HEK293 (cell line): ENCODE measurements at regions not wholly inside any gene's neighbourhood (a gene's known extent, or its start where the extent isn't known, plus 50 kb on each side); places are given as distances from the start of the nearest gene placed in this dataset.

Experiments used
- CTCF ChIA-PET: fragments of 350-600 bp; formaldehyde crosslinking; extraction: SDS; loops from one replicate; lab custom pipeline; 2021; ENCODE audit warnings: antibody characterized with exemption; lab: Yijun Ruan, JAX
- POLR2A ChIA-PET: fragments of 300-600 bp; formaldehyde crosslinking; extraction: SDS; loops from one replicate; lab custom pipeline; 2020; ENCODE audit warnings: antibody characterized with exemption, inconsistent platforms; lab: Yijun Ruan, JAX
- H3K27ac ChIP-seq: fragments of 200-500 bp; sonication (Bioruptor generic); 2 replicates; pipeline ENCODE4 v1.5.1; 2014; ENCODE audit warnings: low read depth, low read length, control low read depth, inconsistent platforms; ENCODE audit errors: extremely low read depth
- H3K36me3 ChIP-seq, 2 experiments: fragments of 200-500 bp in 1 of 2; sonication (Bioruptor generic) in 1 of 2; 1 replicate in 1 of 2; 2 replicates in 1 of 2; pipeline ENCODE4 v1.5.1; 2014 to 2017; ENCODE audit warnings: inconsistent platforms in 2 of 2, low read length in 2 of 2; ENCODE audit not compliant: control insufficient read depth in 2 of 2, insufficient read depth in 1 of 2
- H3K4me1 ChIP-seq: fragments of 200-500 bp; sonication (Bioruptor generic); 2 replicates; pipeline ENCODE4 v1.5.1; 2014; ENCODE audit warnings: mild to moderate bottlenecking, low read length, inconsistent platforms; ENCODE audit not compliant: control insufficient read depth, insufficient read depth
- H3K4me3 ChIP-seq: 2 replicates; pipeline ENCODE4 v1.5.1; 2011; ENCODE audit warnings: low read depth, mild to moderate bottlenecking, control low read depth, low read length, moderate library complexity
- H3K9me3 ChIP-seq: fragments of 200-500 bp; sonication (Bioruptor generic); 2 replicates; pipeline ENCODE4 v1.5.1; 2014; ENCODE audit warnings: low read depth, low read length, inconsistent platforms; ENCODE audit not compliant: control insufficient read depth, insufficient read depth
- GFI1B ChIP-seq: fragments of 450-650 bp; formaldehyde crosslinking; IDR thresholded peaks from 2 replicates; pipeline ENCODE4 v1.5.1; 2016; ENCODE audit warnings: missing biosample characterization, missing genetic modification characterization
- KLF10 ChIP-seq: fragments of 450-650 bp; IDR thresholded peaks from 2 replicates; pipeline ENCODE4 v1.5.1; 2018; ENCODE audit warnings: missing biosample characterization, mild to moderate bottlenecking, missing genetic modification characterization
- KLF17 ChIP-seq: fragments of 450-650 bp; formaldehyde crosslinking; IDR thresholded peaks from 2 replicates; pipeline ENCODE4 v1.5.1; 2016; ENCODE audit warnings: missing biosample characterization, missing genetic modification characterization
- KLF9 ChIP-seq: fragments of 450-650 bp; formaldehyde crosslinking; IDR thresholded peaks from 2 replicates; pipeline ENCODE4 v1.5.1; 2016; ENCODE audit warnings: missing biosample characterization, missing genetic modification characterization, low read depth
- OVOL3 ChIP-seq: fragments of 450-650 bp; formaldehyde crosslinking; IDR thresholded peaks from 2 replicates; pipeline ENCODE4 v1.5.1; 2016; ENCODE audit warnings: missing biosample characterization, missing genetic modification characterization
- PATZ1 ChIP-seq: fragments of 450-650 bp; formaldehyde crosslinking; IDR thresholded peaks from 2 replicates; pipeline ENCODE4 v1.5.1; 2016; ENCODE audit warnings: missing biosample characterization, missing genetic modification characterization
- REPIN1 ChIP-seq: fragments of 450-650 bp; formaldehyde crosslinking; IDR thresholded peaks from 2 replicates; pipeline ENCODE4 v1.5.1; 2017; ENCODE audit warnings: missing biosample characterization, missing genetic modification characterization, low read depth
- SCRT2 ChIP-seq: fragments of 450-650 bp; formaldehyde crosslinking; IDR thresholded peaks from 2 replicates; pipeline ENCODE4 v1.5.1; 2016; ENCODE audit warnings: missing biosample characterization, missing genetic modification characterization
- SP3 ChIP-seq: fragments of 450-650 bp; formaldehyde crosslinking; IDR thresholded peaks from 2 replicates; pipeline ENCODE4 v1.5.1; 2016; ENCODE audit warnings: missing biosample characterization, missing genetic modification characterization
- ZBTB17 ChIP-seq: fragments of 450-650 bp; formaldehyde crosslinking; IDR thresholded peaks from 2 replicates; pipeline ENCODE4 v1.5.1; 2016; ENCODE audit warnings: missing biosample characterization, missing genetic modification characterization
- ZNF114 ChIP-seq: fragments of 450-650 bp; formaldehyde crosslinking; IDR thresholded peaks from 2 replicates; pipeline ENCODE4 v1.5.0; 2017; ENCODE audit warnings: missing biosample characterization, missing genetic modification characterization
- ZNF121 ChIP-seq: fragments of 450-650 bp; formaldehyde crosslinking; IDR thresholded peaks from 2 replicates; pipeline ENCODE4 v1.5.1; 2016; ENCODE audit warnings: missing biosample characterization, missing genetic modification characterization
- ZNF433 ChIP-seq: fragments of 450-650 bp; formaldehyde crosslinking; IDR thresholded peaks from 2 replicates; pipeline ENCODE4 v1.5.1; 2016; ENCODE audit warnings: missing biosample characterization, missing genetic modification characterization, low read depth
- ZNF548 ChIP-seq: fragments of 450-650 bp; formaldehyde crosslinking; IDR thresholded peaks from 2 replicates; pipeline ENCODE4 v1.5.1; 2016; ENCODE audit warnings: missing biosample characterization, missing genetic modification characterization
- ZNF549 ChIP-seq: fragments of 450-650 bp; IDR thresholded peaks from 2 replicates; pipeline ENCODE4 v1.5.1; 2018; ENCODE audit warnings: missing biosample characterization, missing genetic modification characterization, mild to moderate bottlenecking, inconsistent platforms, moderate library complexity
- ZNF555 ChIP-seq: fragments of 450-650 bp; formaldehyde crosslinking; conservative IDR thresholded peaks from 2 replicates; pipeline ENCODE4 v1.5.1; 2017; ENCODE audit warnings: missing biosample characterization, mild to moderate bottlenecking, missing genetic modification characterization, inconsistent platforms
- ZNF558 ChIP-seq: fragments of 450-650 bp; formaldehyde crosslinking; IDR thresholded peaks from 2 replicates; pipeline ENCODE4 v1.5.1; 2016; ENCODE audit warnings: missing biosample characterization, missing genetic modification characterization
- ZNF610 ChIP-seq: fragments of 450-650 bp; formaldehyde crosslinking; IDR thresholded peaks from 2 replicates; pipeline ENCODE4 v1.5.1; 2016; ENCODE audit warnings: missing biosample characterization, missing genetic modification characterization, borderline replicate concordance
- ZNF654 ChIP-seq: fragments of 450-650 bp; formaldehyde crosslinking; IDR thresholded peaks from 2 replicates; pipeline ENCODE4 v1.5.1; 2016; ENCODE audit warnings: low read depth, missing biosample characterization, missing genetic modification characterization
- ZNF670 ChIP-seq: fragments of 450-650 bp; formaldehyde crosslinking; IDR thresholded peaks from 2 replicates; pipeline ENCODE4 v1.5.1; 2016; ENCODE audit warnings: missing biosample characterization, missing genetic modification characterization, low read depth
- ZNF76 ChIP-seq: fragments of 450-650 bp; formaldehyde crosslinking; IDR thresholded peaks from 2 replicates; pipeline ENCODE4; 2016; ENCODE audit warnings: low read depth, missing biosample characterization, missing genetic modification characterization, borderline replicate concordance
- ZNF843 ChIP-seq: fragments of 450-650 bp; formaldehyde crosslinking; IDR thresholded peaks from 2 replicates; pipeline ENCODE4 v1.5.1; 2016; ENCODE audit warnings: missing biosample characterization, missing genetic modification characterization
- ZSCAN23 ChIP-seq: fragments of 450-650 bp; formaldehyde crosslinking; IDR thresholded peaks from 2 replicates; pipeline ENCODE4 v1.5.1; 2016; ENCODE audit warnings: missing biosample characterization, missing genetic modification characterization
- TF ChIP-seq, protein P1 (sequence below): fragments of 450-650 bp; IDR thresholded peaks from 2 replicates; pipeline ENCODE4 v1.5.1; 2018; ENCODE audit warnings: missing biosample characterization, mild to moderate bottlenecking, missing genetic modification characterization
- TF ChIP-seq, protein P2 (sequence below): fragments of 450-650 bp; formaldehyde crosslinking; IDR thresholded peaks from 2 replicates; pipeline ENCODE4 v1.5.1; 2016; ENCODE audit warnings: missing biosample characterization, missing genetic modification characterization
- TF ChIP-seq, protein P3 (sequence below): fragments of 450-650 bp; formaldehyde crosslinking; IDR thresholded peaks from 2 replicates; pipeline ENCODE4 v1.5.1; 2016; ENCODE audit warnings: missing biosample characterization, missing genetic modification characterization

- Histone ChIP-seq H3K36me3 (no peaks in the 10 kb centered on the region), H3K27ac (no peak overlapping the region), H3K9me3 (no peaks in the 10 kb centered on the region), H3K4me1 (no peaks in the 10 kb centered on the region), H3K4me3 (no peak overlapping the region)
- POLR2A ChIA-PET: no interaction called here
- no peak for TF ChIP-seq ZSCAN23 (tag by site-specific recombination)
- TF ChIP-seq ZNF76 (tag by site-specific recombination): no peak
- no peak for TF ChIP-seq ZNF548 (tag by site-specific recombination)
- TF ChIP-seq KLF10: no peak
- no peak for TF ChIP-seq SP3
- no peak for TF ChIP-seq ZNF558
- TF ChIP-seq, protein P1, sequence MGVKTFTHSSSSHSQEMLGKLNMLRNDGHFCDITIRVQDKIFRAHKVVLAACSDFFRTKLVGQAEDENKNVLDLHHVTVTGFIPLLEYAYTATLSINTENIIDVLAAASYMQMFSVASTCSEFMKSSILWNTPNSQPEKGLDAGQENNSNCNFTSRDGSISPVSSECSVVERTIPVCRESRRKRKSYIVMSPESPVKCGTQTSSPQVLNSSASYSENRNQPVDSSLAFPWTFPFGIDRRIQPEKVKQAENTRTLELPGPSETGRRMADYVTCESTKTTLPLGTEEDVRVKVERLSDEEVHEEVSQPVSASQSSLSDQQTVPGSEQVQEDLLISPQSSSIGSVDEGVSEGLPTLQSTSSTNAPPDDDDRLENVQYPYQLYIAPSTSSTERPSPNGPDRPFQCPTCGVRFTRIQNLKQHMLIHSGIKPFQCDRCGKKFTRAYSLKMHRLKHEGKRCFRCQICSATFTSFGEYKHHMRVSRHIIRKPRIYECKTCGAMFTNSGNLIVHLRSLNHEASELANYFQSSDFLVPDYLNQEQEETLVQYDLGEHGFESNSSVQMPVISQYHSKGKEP (tag by site-specific recombination): no peak
- TF ChIP-seq ZNF555 (tag by site-specific recombination): no peak
- TF ChIP-seq, protein P2, sequence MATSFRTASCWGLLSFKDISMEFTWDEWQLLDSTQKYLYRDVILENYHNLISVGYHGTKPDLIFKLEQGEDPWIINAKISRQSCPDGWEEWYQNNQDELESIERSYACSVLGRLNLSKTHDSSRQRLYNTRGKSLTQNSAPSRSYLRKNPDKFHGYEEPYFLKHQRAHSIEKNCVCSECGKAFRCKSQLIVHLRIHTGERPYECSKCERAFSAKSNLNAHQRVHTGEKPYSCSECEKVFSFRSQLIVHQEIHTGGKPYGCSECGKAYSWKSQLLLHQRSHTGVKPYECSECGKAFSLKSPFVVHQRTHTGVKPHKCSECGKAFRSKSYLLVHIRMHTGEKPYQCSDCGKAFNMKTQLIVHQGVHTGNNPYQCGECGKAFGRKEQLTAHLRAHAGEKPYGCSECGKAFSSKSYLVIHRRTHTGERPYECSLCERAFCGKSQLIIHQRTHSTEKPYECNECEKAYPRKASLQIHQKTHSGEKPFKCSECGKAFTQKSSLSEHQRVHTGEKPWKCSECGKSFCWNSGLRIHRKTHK (tag by site-specific recombination): no peak
- TF ChIP-seq ZNF610 (tag by site-specific recombination): no peak
- CTCF ChIA-PET: no interaction called here
Observed at GRCh38 chr9:1217076-1217475, 166.9 kb downstream of the DMRT2 start.

DNA sequence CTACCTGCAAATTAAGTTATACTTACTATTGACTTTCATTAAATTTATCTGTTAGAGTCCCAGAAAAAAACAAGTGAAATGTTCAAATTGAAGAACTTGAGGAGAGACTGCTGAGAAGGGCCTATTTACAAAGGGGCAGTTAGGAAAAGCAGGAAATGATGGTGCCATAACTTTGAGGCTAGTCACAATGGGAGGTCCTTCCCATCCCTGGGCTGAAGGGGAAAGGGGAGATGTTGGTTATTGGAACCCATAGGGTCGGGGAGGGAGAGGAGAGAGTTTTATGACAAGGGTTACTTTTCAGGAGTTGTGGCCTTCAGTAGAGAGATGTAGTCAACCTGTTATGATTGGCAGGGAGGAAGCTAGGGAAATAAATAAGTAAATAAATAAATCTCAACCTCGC lies 169.1 kb downstream of the DMRT2 start:
- H3K4me1 ChIP-seq: no peaks in the 10 kb centered on the region

DNA sequence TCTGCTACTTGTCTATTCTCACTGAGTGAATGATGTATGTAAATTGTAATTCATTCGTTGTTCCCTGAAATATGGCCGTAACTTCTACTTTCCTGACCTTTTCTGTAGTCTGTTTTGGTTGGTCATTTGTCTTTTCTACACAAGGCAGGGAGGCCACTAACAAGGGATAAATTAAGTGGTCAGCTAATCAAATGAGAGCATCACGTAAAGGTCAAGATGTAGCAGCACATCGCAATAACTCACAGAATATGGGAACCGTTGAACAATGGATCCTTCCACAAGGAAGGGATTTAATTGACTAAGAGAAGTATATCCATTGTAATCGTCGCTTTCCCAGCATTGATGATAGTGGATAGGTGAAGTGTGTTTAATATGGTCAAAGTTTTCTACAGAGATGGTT lies 171.1 kb downstream of the DMRT2 start:
- POLR2A ChIA-PET: no interaction called here
- Histone ChIP-seq H3K36me3 (no peaks in the 10 kb centered on the region), H3K4me3 (no peak overlapping the region), H3K4me1 (no peaks in the 10 kb centered on the region), H3K9me3 (no peaks in the 10 kb centered on the region), H3K27ac (no peak overlapping the region)
- CTCF ChIA-PET: no interaction called here
- no peak for TF ChIP-seq ZNF843 (tag by site-specific recombination)
- TF ChIP-seq REPIN1 (tag by site-specific recombination): no peak
- no peak for TF ChIP-seq ZNF670 (tag by site-specific recombination)
- no peak for TF ChIP-seq ZBTB17 (tag by site-specific recombination)
- TF ChIP-seq ZNF558: no peak
- TF ChIP-seq GFI1B: no peak
- TF ChIP-seq ZNF549: no peak
- TF ChIP-seq ZNF76 (tag by site-specific recombination): no peak
- no peak for TF ChIP-seq KLF9 (tag by site-specific recombination)
- no peak for TF ChIP-seq ZNF433 (tag by site-specific recombination)
- no peak for TF ChIP-seq KLF17 (tag by site-specific recombination)
- no peak for TF ChIP-seq OVOL3 (tag by site-specific recombination)

More for the DNA sequence above, 169.1 kb downstream of the DMRT2 start:
- Histone ChIP-seq H3K9me3 (no peaks in the 10 kb centered on the region), H3K4me3 (no peak overlapping the region), H3K36me3 (no peaks in the 10 kb centered on the region), H3K27ac (no peak overlapping the region)
- TF ChIP-seq ZNF114 (no peak), PATZ1 (tag by site-specific recombination) (no peak), ZNF121 (tag by site-specific recombination) (no peak), ZNF654 (tag by site-specific recombination) (no peak), SCRT2 (tag by site-specific recombination) (no peak)
- TF ChIP-seq, protein P3, sequence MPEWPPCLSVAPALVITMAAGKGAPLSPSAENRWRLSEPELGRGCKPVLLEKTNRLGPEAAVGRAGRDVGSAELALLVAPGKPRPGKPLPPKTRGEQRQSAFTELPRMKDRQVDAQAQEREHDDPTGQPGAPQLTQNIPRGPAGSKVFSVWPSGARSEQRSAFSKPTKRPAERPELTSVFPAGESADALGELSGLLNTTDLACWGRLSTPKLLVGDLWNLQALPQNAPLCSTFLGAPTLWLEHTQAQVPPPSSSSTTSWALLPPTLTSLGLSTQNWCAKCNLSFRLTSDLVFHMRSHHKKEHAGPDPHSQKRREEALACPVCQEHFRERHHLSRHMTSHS (tag by site-specific recombination): no peak
- ChIA-PET POLR2A (no interaction called here), CTCF (no interaction called here)
